Spleen (tissue), 7 donors: ENCODE measurements at regions not wholly inside any gene's neighbourhood (a gene's known extent, or its start where the extent isn't known, plus 50 kb on each side); places are given as distances from the start of the nearest gene placed in this dataset.

Source experiments
- POLR2AphosphoS5 ChIP-seq, 3 donors: sonication (generic); formaldehyde crosslinking; IDR thresholded peaks; one replicate each; pipeline ENCODE4 v1.5.1; 2017; ENCODE audit warnings: antibody characterized with exemption in 3 of 3
- TF ChIP-seq, protein P1 (sequence below), 11 experiments: fragments of 200-600 bp in 7 of 11; fragments of 450-650 bp in 4 of 11; sonication (generic) in 4 of 11; IDR thresholded peaks in 8 of 11; conservative IDR thresholded peaks in 3 of 11; 1 replicate in 7 of 11; 2 replicates in 4 of 11; pipeline versions ENCODE4 v1.4.0 to v1.8.0; 2016 to 2021; ENCODE audit warnings: antibody characterized with exemption in 11 of 11, inconsistent platforms in 4 of 11, mild to moderate bottlenecking in 1 of 11
- donor health status: DM: no; HTN: no; CAD: no; lungs with moderate emphysema.
- donor health status: DM: no; HTN: no; CAD: no.
- donor health status: DM: no; HTN: no; CAD: no.

DNA sequence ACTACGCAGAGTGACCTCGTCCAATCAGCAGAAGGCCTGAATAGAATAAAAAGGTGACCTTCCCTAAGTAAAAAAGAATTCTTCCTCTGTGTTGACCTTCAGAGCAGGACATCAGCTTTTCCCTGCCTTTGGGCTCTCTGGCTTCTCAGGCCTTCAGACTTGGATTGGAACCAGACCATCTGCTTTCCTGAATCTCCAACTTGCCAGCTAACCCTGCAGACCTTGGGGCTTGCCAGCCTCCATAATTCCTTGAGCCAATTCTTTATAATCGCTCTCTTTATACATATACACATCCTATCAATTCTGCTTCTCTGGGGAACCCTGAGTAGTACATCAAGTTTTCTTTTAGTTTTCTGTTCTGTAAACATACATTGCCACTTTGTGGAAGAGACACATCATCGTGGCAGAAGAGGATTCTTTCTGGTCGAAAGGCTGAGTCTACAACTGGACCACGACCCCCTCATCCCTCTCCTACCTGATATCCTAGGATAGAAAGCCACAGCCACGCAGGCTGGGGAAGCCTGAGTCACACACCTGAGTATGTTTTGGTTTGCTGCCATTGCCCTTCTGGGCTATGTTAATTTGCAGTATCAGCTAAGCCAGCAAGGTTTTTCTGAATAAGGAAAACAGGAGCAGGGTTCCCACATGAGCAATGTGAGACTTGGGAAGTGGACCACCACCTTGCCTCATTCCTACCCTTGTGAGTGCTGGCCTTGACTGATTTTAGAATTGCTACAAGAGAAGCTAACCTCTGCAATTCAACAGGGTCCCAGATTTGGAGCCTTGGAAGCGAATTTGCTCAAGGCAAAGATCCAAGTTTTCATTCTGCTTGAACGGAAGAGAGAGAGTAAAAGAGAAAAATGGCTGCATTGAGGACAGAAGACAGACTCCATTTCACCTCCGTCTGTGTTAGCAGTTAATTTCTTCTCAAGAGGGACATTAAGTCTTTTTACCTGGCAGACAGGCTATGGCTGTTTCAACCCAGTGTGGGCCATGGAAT, 445.2 kb upstream of the FZD8 start:
- TF ChIP-seq, protein P1, sequence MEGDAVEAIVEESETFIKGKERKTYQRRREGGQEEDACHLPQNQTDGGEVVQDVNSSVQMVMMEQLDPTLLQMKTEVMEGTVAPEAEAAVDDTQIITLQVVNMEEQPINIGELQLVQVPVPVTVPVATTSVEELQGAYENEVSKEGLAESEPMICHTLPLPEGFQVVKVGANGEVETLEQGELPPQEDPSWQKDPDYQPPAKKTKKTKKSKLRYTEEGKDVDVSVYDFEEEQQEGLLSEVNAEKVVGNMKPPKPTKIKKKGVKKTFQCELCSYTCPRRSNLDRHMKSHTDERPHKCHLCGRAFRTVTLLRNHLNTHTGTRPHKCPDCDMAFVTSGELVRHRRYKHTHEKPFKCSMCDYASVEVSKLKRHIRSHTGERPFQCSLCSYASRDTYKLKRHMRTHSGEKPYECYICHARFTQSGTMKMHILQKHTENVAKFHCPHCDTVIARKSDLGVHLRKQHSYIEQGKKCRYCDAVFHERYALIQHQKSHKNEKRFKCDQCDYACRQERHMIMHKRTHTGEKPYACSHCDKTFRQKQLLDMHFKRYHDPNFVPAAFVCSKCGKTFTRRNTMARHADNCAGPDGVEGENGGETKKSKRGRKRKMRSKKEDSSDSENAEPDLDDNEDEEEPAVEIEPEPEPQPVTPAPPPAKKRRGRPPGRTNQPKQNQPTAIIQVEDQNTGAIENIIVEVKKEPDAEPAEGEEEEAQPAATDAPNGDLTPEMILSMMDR (IDR thresholded peaks at IDR 0.05 in 8 of 11, conservative IDR thresholded peaks at IDR 0.05 in 3 of 11) = no peak
- TF ChIP-seq POLR2AphosphoS5 (IDR thresholded peaks at IDR 0.05) = no peak
